ENCODE measurements at regions not wholly inside any gene's neighbourhood (a gene's known extent, or its start where the extent isn't known, plus 50 kb on each side); places are given as distances from the start of the nearest gene placed in this dataset.

- TF ChIP-seq EGR1 (IDR thresholded peaks at IDR 0.05; ENCODE audit: borderline replicate concordance, low read depth, low read length) (no peak), MAX (IDR thresholded peaks at IDR 0.05) (no peak), SRF (IDR thresholded peaks at IDR 0.05; ENCODE audit: low read depth, low read length) (no peak), TEAD4 (IDR thresholded peaks at IDR 0.05; ENCODE audit: low read depth, low read length) (no peak), TAF1 (IDR thresholded peaks at IDR 0.05; ENCODE audit: low read depth, low read length) (no peak), CTCF (IDR thresholded peaks at IDR 0.05; ENCODE audit: control extremely low read depth in 1 of 3, insufficient read depth in 1 of 3, low read depth in 1 of 3, low read length in 3 of 3) (no peak), BCL11A (IDR thresholded peaks at IDR 0.05; ENCODE audit: low read depth in 2 of 2, low read length in 2 of 2) (no peak), USF2 (IDR thresholded peaks at IDR 0.05; ENCODE audit: low read length) (no peak), SIX5 (IDR thresholded peaks at IDR 0.05; ENCODE audit: low read depth, low read length) (no peak), E2F6 (IDR thresholded peaks at IDR 0.05) (no peak), EZH2 (IDR thresholded peaks at IDR 0.05; ENCODE audit: low read depth, low read length, severe bottlenecking) (no peak), RAD21 (IDR thresholded peaks at IDR 0.05 in 1 of 2, conservative IDR thresholded peaks at IDR 0.05 in 1 of 2; ENCODE audit: low read depth in 2 of 2, low read length in 2 of 2) (no peak)
Measured at GRCh38 chr3:76683256-76683655, 356.6 kb upstream of the ROBO2 start.

Measured in H1 (cell line).